ENCODE measurements at regions not wholly inside any gene's neighbourhood (a gene's known extent, or its start where the extent isn't known, plus 50 kb on each side); places are given as distances from the start of the nearest gene placed in this dataset.

GRCh38 chrX:15191830-15192229 is 78.1 kb downstream of the ASB9 start:
- intact Hi-C loops (cut with DNase I): no loop called here
- DNase-seq: no peak

DNA sequence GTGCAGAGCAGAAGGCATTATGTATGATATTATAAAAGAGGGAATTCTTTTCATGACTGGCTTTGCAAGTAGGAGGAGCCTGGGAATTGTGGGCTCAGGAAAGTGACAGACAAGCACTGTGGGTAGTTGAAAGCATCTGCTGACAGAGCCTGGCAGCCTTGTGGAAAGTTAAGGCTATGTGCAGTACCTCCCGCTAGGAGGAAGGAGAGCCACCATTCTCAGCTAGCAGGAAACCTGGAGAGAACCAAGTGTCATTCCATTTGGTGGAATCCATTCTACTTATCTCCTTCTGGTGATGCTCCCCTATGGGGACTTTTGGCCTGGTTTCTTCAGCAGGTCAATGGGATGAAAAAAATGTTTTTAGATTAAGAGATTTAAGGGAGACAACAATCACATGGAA is 81.8 kb downstream of the ASB9 start:
- intact Hi-C loops (cut with DNase I): no loop called here
- DNase-seq: no peak

- intact Hi-C loops (cut with DNase I): no loop called here
These were observed 92.6 kb downstream of the ASB9 start for GRCh38 chrX:15177316-15177715.

DNA sequence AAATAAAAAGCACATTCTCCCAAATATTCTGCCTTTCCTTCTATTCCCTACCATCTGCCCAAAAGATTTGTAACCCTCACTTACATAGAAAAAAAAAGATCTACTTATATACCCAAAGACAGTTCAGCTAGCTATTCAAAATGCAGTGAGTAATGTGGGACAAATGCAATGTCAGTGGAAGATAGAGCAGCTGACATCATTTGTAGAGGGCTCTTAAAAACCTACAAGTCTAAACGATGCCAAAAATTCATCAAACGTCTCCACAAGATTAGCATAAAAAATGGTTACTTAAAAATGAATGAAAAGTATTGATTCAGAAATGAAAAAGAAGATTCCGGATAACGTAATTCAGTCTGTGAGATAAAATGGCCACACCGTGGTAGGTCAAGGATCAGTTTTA is 96.5 kb downstream of the ASB9 start:
- intact Hi-C loops (cut with DNase I): no loop called here
- DNase-seq: no peak

More at GRCh38 chrX:15177316-15177715, 92.6 kb downstream of the ASB9 start:
- DNase-seq: no peak

DNA sequence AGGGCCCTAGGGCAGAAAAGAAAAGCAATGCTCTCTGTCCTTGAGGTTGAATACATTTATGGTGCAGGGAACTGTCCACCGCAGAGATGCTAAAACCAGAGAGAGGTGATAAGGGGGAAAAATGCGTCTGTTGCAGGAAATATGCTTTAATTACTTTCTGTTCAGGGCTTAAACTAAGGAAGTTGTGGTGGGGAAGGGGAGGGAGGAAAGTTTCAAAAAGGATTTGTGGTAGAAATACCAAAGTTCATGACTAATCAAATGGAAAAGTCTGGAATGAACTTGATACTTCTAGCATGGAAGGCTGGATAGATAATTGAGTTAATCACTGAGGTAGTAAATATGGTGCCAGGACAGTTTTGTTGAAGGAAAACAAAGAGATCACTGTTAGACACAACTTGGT is 99.0 kb downstream of the ASB9 start:
- intact Hi-C loops (cut with DNase I): no loop called here
- no peak for DNase-seq

DNA sequence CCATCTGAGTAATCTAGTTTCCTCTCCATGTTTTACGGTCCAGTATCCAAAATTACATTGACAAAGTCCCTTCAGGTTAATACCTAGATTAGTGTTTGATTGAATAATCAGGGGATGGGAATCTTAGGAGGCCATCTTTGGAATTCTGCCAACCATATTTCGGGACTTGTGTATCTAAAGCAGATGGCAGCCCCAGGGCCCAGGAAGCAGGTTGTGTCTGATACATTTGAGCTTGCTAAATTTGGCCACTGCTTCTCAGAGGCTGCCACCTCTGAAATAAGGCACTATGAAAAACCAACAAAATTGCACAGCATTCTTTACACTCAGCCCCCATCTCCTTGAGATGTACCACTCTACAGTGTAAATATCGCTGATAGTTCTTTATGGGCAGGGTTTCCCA is 102.1 kb downstream of the ASB9 start:
- intact Hi-C loops (cut with DNase I): no loop called here
- no peak for DNase-seq

DNA sequence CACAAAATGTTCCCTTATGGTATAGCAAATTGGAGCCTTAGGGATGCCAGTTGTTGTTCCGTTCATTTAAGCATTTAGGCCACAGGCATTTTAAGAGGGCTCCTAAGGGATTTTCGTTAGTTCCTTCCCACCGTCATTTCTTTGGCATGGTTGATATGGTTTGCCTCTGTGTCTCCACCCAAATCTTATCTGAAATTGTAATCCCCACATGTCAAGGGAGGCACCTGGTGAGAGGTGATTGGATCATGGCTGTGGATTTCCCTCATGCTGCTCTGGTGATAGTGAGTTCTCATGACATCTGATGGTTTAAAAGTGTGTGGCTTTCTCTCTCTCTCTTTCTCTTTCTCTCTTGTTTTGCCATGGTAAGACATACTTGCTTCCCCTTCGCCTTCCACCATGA is 104.1 kb downstream of the ASB9 start:
- intact Hi-C loops (cut with DNase I): no loop called here
- no peak for DNase-seq

DNA sequence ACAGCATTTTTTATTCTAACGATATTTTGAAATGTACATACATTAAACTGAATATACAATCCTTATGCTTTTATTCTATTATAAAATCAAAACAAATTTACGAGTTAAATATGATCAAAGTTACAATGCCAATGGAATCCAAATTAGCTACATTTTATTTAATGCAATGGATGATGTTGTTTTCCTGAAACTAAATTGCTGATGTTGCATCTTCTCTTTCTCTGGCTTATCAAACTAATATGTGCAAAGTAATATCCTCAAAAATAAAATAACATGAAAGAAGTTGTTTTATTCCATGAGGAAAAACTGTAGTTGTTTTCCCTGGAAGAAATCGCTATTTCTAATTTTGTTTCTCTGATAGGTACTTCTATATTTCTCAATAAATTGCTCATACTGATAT is 106.8 kb downstream of the ASB9 start:
- intact Hi-C loops (cut with DNase I): no loop called here
- DNase-seq: no peak

DNA sequence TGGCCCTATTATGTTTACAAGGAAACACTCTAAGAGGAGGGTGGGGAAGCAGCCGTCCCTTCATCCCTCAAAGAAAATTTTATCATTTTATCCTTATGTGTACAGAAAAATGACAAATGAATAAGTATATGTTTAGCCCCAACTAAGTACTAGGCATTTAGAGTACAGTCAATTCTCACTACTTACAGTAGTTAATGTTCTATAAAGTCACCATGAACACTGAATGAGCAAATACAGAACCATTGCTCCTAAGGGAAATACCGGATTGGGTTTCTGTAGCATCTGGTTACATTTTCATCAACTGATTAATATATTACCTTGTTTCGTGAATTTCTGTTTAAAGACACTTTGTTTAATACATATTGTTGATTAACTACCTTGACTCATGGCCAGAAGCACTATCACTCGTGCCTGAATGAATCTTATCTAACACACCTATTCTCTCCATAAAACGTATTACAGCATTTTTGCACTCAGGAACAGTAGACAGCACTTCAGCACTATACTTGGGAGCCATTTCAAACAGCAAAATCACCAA is 109.3 kb downstream of the ASB9 start:
- intact Hi-C loops (cut with DNase I): no loop called here
- DNase-seq: no peak

DNA sequence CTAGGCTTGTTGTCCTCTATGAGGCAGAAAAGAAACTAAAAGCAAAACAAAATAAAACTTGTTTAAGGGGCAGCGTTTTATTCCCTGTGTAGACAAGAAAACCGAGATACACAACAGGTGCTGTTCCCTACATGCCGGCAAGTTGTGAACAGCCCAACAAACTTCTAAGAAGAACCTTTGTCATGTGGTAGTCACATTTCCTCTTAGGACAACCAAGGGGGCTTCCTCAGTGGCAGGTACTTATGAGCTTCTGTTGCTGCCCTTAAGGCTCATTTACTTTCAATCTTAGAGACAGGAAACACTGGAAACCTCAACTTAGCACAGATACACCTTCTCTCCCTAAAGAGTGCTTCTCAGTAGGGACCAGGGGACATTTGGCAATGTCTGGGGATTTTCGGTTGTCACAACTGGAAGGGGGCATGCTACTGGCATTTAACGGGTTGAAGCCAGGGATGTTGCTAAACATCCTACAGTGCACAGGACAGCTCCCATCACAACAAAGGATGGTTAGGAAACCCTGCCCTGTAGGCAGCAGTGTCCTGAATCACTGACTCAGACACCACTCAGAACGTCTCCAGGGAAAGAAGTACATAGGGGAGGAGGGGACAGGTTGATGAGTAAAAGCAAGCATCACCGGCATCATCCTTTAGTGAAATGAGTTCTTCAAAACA is 111.0 kb downstream of the ASB9 start:
- intact Hi-C loops (cut with DNase I): no loop called here
- DNase-seq: no peak

DNA sequence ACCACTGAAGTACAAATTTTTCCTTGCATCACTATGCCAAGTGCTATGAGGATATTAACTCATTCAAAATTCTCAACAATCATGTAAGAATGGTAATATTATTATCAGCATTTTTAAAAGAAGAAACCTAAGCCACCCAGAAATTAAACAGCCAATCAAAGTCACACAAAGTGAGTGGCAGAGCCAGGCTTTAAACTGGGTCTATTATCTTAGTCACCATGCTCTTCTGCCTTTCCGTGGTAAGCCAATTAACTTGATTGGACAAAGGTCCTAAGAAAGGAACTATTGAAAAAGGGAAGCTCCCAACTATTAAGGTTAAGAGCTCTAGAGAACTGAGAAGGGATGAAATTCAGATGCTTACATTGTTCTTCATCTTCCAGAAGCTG is 111.5 kb downstream of the ASB9 start:
- DNase-seq: no peak
- intact Hi-C loops (cut with DNase I): no loop called here

- DNase-seq: no peak
- intact Hi-C loops (cut with DNase I): no loop called here
These were observed 112.3 kb downstream of the ASB9 start for GRCh38 chrX:15157624-15158023.

DNA sequence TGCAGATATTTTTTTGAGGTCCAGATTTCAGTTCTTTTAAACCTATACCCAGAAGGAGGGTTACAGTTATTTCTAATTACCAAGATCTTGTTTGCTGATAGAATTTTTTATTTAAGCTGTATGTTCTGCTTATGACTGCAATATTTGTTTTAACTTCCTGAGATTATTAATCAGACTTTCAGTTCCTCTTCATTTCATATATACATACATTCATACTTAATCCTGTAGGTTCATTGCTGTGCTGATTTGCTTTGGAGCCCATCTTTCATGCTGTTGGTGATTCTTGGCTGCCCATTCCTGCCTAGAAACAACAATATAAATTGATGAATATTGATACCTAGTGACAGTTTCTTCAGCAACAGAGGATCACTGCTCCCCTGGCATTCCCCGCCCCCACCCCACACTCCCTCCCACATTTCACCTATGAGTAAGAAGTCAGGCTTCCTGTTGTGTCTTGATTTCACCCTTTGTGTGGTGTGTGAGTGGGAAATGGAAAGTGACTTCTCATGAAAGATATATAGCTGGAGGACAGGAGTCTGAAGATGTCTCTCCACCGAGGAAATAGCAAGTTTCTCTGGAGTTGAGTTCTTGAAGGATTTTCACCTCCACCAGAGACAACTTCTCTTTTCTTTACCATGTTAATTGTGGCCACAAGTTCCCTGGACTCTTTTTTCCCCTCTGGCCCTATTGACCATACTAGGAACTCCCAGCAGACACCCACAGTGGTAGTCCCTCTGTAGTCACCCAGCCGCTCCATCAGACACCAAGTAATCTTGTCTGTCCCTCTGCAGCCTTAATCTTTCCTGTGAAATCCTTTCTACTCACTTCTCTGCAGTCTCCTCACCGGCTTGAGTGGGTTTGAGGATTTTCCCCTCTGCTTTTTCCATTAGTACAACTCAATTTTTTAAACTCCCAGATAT is 118.4 kb downstream of the ASB9 start:
- intact Hi-C loops (cut with DNase I): no loop called here
- no peak for DNase-seq

DNA sequence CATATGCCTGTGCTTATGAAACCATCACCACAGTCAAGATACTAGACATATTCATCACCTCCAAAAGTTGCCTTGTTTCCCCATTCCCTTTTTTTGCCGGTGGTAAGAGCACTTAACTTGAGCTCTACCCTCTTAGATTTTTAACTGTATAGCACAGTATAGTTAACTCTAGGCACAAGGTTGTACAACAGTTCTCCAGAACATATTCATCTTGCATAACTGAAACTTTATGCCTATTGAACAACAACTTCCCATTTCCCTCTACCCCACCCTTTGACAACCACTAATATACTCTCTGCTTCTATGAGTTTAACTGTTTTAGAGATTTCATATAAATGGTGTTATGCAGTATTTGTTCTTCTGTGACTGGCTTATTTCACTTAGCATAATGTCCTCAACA is 119.3 kb downstream of the ASB9 start:
- intact Hi-C loops (cut with DNase I): no loop called here

DNA sequence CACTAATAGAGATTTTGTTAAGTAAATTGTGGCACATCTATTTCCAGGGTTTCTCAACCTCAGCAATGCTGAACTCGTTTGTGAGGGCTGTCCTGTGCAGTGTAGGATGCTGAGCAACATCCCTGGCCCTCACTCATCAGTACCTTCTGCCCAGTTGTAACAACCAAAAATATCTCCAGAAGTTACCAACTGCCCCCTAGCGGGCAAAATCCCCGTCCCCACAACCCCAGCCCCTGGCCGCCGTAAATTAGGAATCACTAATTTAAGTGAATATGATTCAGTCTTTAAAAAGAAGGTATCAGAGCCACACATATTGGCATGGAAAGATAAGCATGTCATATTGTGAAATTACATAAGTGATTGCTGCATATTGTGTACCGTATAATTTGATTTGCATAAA is 123.4 kb downstream of the ASB9 start:
- peak in 1 of 10 donors; percentile 11 for DNase-seq
- intact Hi-C loops (cut with DNase I): loop anchor here (10.0 kb wide), 1 partner anchor 622 kb away; the partner anchor contains the start of gene GLRA2

More for the DNA sequence above, 119.3 kb downstream of the ASB9 start:
- no peak for DNase-seq

- intact Hi-C loops (cut with DNase I): loop anchor here (2.0 to 10.0 kb wide), 3 partner anchors 619 to 1105 kb away; partner anchors contain the start of gene GLRA2
- DNase-seq: no peak
These were observed 126.1 kb downstream of the ASB9 start for GRCh38 chrX:15143825-15144121.

DNA sequence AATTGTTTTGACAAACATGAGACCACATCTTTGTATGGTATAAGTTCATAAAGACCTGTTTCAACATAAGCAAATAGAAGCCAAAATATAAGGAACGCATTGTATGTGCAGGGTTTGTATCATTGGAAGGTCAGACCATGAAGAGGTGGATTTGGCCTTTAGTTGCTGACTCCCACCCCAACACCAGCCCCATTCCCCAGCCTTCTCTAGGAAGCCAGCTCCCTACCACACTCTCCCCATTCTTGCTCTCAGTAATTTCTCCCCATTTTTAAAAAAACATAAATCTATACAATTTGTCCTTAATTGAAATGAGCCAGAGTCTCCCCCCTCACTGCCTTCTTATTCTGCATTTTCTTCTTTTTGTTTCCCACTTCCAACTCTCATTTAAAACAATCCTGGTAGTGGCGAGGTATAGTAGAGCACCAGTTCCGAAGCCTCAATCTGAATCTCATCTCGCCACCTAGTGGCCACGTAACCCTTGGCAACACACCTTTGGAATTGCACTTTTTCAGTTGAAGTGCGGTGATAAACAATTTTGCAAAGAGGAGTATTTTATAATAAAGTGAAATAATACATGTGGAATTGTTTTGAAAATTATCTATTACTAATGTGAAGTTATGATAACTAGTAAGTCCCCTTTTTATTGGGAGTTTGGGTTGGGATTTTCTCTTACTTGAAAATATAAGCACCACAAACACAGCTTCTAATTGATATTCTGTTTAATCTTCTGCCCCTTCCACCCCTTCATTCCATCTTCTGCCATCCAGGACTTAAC is 126.6 kb downstream of the ASB9 start:
- intact Hi-C loops (cut with DNase I): loop anchor here (2.0 to 10.0 kb wide), 3 partner anchors 618 to 1104 kb away; partner anchors contain the start of gene GLRA2

GRCh38 chrX:15142084-15142715 is 127.7 kb downstream of the ASB9 start:
- intact Hi-C loops (cut with DNase I): loop anchor here (2.0 to 10.0 kb wide), 3 partner anchors 617 to 1103 kb away; partner anchors contain the start of gene GLRA2
- DNase-seq: no peak

More for the DNA sequence above, 126.6 kb downstream of the ASB9 start:
- DNase-seq: peak in 8 of 10 donors; percentile 12 to 89 (median 40)

GRCh38 chrX:15136795-15137194 is 133.1 kb downstream of the ASB9 start:
- intact Hi-C loops (cut with DNase I): no loop called here
- DNase-seq: no peak

- intact Hi-C loops (cut with DNase I): no loop called here
- DNase-seq: no peak
These were observed 140.5 kb downstream of the ASB9 start for GRCh38 chrX:15129412-15129811.
